Brain microvascular endothelial cell (primary cell): ENCODE measurements at regions not wholly inside any gene's neighbourhood (a gene's known extent, or its start where the extent isn't known, plus 50 kb on each side); places are given as distances from the start of the nearest gene placed in this dataset.
A peak's percentile ranks its signal among the peaks of the same experiment; 100 is the strongest.

Experiments used
- DNase-seq: peaks from one replicate; pipeline ENCODE4 v3.0.0-alpha.2; 2020
- H3K27ac ChIP-seq: fragments of 250-450 bp; sonication (Bioruptor Pico); 2 replicates; pipeline ENCODE4 v1.5.1; 2020; ENCODE audit warnings: mild to moderate bottlenecking, moderate library complexity
- H3K27me3 ChIP-seq: fragments of 250-450 bp; sonication (Bioruptor Pico); replicated peaks from 2 replicates; pipeline ENCODE4 v1.5.1; 2020; ENCODE audit warnings: mild to moderate bottlenecking
- H3K36me3 ChIP-seq: fragments of 250-450 bp; sonication (Bioruptor Pico); replicated peaks from 2 replicates; pipeline ENCODE4 v1.5.1; 2020; ENCODE audit warnings: mild to moderate bottlenecking
- H3K4me3 ChIP-seq: 2 replicates; pipeline ENCODE4 v1.5.1; 2011; ENCODE audit warnings: low read depth, mild to moderate bottlenecking, control low read depth, low read length, moderate library complexity
- in situ Hi-C: cut with HindIII; loops from 2 replicates; pipeline ENCODE4 v1.10.0; 2017; ENCODE audit warnings: low sequenced_read_pairs, low pct_ligation_motif_present
- TF ChIP-seq, protein P1 (sequence below): IDR thresholded peaks from 2 replicates; pipeline ENCODE4 v1.5.1; 2011; ENCODE audit warnings: low read depth, mild to moderate bottlenecking, moderate library complexity, low read length, control low read depth, inconsistent platforms; ENCODE audit errors: missing control alignments

DNA sequence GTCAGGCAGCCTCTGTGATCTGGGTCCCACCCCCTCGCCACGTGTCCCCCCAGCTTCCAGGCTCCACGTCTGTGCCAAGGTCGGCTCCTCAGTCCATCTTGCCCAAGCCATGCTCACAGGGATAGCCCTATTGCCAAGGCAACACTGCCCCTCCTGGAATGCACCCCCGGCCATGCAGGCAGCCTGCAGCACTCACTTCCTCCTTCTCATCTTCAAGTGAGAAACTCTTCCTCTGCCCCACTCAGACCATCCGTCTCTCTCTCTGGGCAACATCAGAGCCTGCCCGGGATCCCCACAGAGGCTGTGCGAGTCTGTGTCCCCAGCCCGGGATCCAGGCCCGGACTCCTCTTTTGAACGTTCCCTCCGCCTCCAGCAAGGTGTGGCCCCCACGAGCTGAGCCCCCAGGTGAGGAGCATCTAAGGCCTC, 852.3 kb downstream of the BRD1 start:
- DNase-seq = no peak
- no peaks in the 10 kb centered on the region for H3K36me3 ChIP-seq
- TF ChIP-seq, protein P1, sequence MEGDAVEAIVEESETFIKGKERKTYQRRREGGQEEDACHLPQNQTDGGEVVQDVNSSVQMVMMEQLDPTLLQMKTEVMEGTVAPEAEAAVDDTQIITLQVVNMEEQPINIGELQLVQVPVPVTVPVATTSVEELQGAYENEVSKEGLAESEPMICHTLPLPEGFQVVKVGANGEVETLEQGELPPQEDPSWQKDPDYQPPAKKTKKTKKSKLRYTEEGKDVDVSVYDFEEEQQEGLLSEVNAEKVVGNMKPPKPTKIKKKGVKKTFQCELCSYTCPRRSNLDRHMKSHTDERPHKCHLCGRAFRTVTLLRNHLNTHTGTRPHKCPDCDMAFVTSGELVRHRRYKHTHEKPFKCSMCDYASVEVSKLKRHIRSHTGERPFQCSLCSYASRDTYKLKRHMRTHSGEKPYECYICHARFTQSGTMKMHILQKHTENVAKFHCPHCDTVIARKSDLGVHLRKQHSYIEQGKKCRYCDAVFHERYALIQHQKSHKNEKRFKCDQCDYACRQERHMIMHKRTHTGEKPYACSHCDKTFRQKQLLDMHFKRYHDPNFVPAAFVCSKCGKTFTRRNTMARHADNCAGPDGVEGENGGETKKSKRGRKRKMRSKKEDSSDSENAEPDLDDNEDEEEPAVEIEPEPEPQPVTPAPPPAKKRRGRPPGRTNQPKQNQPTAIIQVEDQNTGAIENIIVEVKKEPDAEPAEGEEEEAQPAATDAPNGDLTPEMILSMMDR = no peak
- in situ Hi-C loops = no loop called here
- no peaks in the 10 kb centered on the region for H3K27me3 ChIP-seq
- no peak overlapping the region for H3K4me3 ChIP-seq
- no peak overlapping the region for H3K27ac ChIP-seq

DNA sequence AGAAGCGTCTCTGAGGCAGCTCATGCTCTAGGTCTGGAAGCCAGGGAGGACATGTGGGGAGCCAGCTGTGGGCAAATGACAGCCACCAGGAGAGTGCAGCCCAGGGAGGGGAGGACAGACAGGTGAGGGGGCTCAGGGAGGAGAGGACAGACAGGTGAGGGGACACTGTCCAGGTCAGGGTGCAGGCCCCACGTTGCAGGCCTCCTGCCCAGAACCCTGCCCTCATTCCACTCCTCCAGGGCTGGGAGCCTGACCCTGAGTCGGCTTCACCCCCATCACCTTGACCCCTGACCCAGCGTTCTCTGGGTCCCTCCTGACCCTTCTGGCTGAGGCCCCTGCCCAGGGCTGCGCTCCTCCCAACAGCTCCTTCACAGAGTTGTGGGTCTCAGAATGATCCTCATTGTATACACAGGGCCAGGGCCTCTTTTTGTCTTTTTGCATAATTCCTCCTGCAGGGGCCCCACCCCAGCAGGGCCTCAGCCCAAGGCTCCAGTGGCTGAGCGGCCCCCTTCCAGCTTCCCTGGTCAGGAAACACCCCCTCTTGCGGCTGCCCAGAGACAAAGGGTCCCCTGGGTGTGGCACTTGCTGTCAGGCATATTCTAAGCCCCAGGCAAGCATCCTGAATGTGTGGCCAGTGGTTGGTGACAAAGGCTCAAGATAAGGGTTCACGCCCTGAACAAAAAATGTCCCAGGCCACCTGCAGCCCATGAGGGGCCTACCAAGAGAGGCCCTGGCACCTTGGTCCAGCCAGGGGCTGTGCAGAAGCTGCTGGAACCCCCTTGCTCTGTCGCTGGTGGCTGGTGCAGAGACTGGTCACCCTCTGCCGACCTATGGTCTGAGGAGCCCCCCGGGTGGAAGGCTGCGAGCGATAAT, 853.0 kb downstream of the BRD1 start:
- no peak overlapping the region for H3K4me3 ChIP-seq
- in situ Hi-C loops = no loop called here
- no peaks in the 10 kb centered on the region for H3K27me3 ChIP-seq
- TF ChIP-seq, protein P1 = no peak
- no peak overlapping the region for H3K27ac ChIP-seq
- no peak for DNase-seq
- H3K36me3 ChIP-seq = no peaks in the 10 kb centered on the region

DNA sequence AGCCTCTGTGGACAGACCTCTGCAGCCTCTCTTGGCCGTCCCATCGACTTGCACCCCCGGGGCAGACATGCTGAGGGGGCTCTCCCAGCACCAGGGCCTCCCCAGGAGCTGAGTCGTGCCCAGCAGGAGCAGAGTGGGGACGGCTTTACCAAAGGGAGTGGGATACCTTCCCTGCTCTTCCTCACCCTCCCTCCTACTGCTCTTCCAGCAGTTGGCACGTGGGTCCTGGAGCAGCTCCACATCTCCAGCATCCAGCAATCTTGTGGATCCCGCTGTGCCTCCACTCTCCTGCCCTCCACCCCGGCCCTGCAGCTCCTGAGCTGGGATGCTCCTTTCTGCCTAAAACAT, 854.0 kb downstream of the BRD1 start:
- no peak for DNase-seq
- Histone ChIP-seq H3K27me3 (no peaks in the 10 kb centered on the region), H3K4me3 (no peak overlapping the region), H3K27ac (no peak overlapping the region), H3K36me3 (no peaks in the 10 kb centered on the region)
- TF ChIP-seq, protein P1 = no peak
- in situ Hi-C loops = no loop called here

DNA sequence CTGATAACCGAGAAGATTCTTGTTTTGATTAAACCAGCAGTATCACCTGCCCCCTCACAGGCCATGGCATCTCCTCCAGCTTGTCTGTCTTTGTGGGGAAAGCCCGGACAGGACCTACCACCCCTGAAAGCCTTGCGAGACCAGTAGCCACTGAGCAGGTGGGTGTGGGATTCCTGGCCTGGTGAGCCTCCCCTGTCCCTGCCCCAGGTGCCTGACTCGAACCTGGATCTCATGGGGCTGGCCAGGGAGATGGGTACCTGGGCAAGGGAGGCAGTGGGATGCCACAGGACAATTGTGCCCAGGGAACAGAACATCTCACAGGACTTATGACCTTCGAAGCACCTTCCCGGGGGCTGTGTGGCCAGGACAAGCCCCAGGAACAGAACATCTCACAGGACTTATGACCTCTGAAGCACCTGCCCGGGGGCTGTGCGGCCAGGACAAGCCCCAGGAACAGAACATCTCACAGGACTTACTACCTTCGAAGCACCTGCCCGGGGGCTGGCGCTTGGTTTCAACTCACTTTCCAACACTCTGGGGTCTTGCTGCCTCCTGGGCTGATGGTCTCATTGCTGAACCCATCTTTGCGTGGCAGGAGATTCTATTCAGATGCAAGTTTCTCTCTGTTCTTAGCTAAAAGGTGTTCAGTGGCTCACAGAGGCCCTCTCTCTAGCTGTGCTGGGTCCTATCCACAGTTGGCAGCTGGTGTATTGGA, 854.5 kb downstream of the BRD1 start:
- DNase-seq = no peak
- TF ChIP-seq, protein P1 = no peak
- Histone ChIP-seq H3K27ac (no peak overlapping the region), H3K27me3 (no peaks in the 10 kb centered on the region), H3K36me3 (no peaks in the 10 kb centered on the region), H3K4me3 (no peak overlapping the region)
- in situ Hi-C loops = no loop called here

DNA sequence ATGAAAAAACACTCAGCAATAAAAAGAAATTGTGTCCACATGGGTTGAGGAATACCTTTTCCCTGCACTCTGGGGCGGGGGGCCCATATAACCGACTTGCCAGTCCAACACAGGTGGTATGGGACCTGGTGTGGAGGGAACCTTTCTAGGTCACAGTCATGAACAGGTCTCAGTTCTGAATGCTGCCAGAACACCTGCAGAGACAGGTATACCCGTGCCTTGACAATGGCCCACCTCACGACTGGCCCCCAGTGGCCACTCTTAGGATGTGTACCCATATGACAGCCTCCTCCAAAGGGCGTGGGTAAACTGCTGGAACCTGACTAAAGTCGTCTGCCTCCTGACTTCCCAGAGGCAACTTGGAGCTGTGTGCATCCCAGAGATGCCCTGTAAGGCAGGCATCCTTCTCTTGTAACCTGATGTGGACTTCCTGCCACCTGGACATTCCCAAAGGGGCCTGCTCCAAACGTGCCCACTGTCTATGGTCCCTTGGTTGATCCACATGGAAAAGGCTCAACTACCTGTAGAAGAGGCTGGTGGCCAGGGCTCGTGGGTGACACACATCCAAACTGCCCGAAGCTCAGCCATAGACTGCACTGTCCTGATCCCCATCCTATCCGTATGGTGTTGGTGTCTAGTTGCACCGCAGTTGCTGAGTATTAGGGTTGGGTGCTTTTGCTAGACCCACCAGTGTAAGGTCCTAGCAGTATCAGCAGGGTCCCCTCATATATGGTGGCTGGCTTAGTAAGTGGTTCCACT, 859.3 kb downstream of the BRD1 start:
- H3K36me3 ChIP-seq = no peaks in the 10 kb centered on the region
- in situ Hi-C loops = no loop called here
- H3K27ac ChIP-seq = no peak overlapping the region
- no peak overlapping the region for H3K4me3 ChIP-seq
- H3K27me3 ChIP-seq = no peaks in the 10 kb centered on the region
- TF ChIP-seq, protein P1 = peak; percentile 18
- DNase-seq = no peak
